ENCODE measurements at regions not wholly inside any gene's neighbourhood (a gene's known extent, or its start where the extent isn't known, plus 50 kb on each side); places are given as distances from the start of the nearest gene placed in this dataset.
"Not testable (repeated sequence)": the region's sequence is repeated elsewhere in the genome, so short reads cannot be mapped to it uniquely, and the experiment has no call there.

- DNase-seq (ENCODE audit: low spot score) = no peak
- Mint-ChIP-seq H3K4me1 (ENCODE audit: low read depth) (peaks cover 3% of the 10 kb centered on the region), H3K27ac (no peak overlapping the region), H3K27me3 (ENCODE audit: low read depth) (no peaks in the 10 kb centered on the region), H3K9me3 (no peaks in the 10 kb centered on the region), H3K4me3 (ENCODE audit: low read depth) (no peak overlapping the region), H3K36me3 (ENCODE audit: low read depth) (no peaks in the 10 kb centered on the region)
- intact Hi-C loops (cut with micrococcal nuclease) = no loop called here
These were observed 228.9 kb upstream of the SPOPL start for GRCh38 chr2:138272524-138273195.

- H3K27me3 Mint-ChIP-seq (ENCODE audit: low read depth); DNase-seq (ENCODE audit: low spot score); H3K9me3 Mint-ChIP-seq; H3K4me1 Mint-ChIP-seq (ENCODE audit: low read depth); intact Hi-C loops (cut with micrococcal nuclease); H3K36me3 Mint-ChIP-seq (ENCODE audit: low read depth); H3K27ac Mint-ChIP-seq; H3K4me3 Mint-ChIP-seq (ENCODE audit: low read depth): not testable (repeated sequence)
These were observed 228.3 kb upstream of the SPOPL start for GRCh38 chr2:138273280-138273679.

GRCh38 chr2:138274421-138275291 lies 226.9 kb upstream of the SPOPL start:
- Mint-ChIP-seq H3K27me3 (ENCODE audit: low read depth) (no peaks in the 10 kb centered on the region), H3K36me3 (ENCODE audit: low read depth) (no peaks in the 10 kb centered on the region), H3K4me3 (ENCODE audit: low read depth) (no peak overlapping the region), H3K4me1 (ENCODE audit: low read depth) (no peaks in the 10 kb centered on the region), H3K9me3 (no peaks in the 10 kb centered on the region), H3K27ac (no peak overlapping the region)
- intact Hi-C loops (cut with micrococcal nuclease) = no loop called here
- no peak for DNase-seq (ENCODE audit: low spot score)

GRCh38 chr2:138275292-138275690 lies 226.3 kb upstream of the SPOPL start:
- no peaks in the 10 kb centered on the region for H3K9me3 Mint-ChIP-seq
- H3K4me1 Mint-ChIP-seq (ENCODE audit: low read depth) = no peaks in the 10 kb centered on the region
- H3K27ac Mint-ChIP-seq = no peak overlapping the region
- no peak overlapping the region for H3K4me3 Mint-ChIP-seq (ENCODE audit: low read depth)
- H3K27me3 Mint-ChIP-seq (ENCODE audit: low read depth) = no peaks in the 10 kb centered on the region
- intact Hi-C loops (cut with micrococcal nuclease) = no loop called here
- no peak for DNase-seq (ENCODE audit: low spot score)
- H3K36me3 Mint-ChIP-seq (ENCODE audit: low read depth) = no peaks in the 10 kb centered on the region

- H3K36me3 Mint-ChIP-seq (ENCODE audit: low read depth) = no peaks in the 10 kb centered on the region
- no peaks in the 10 kb centered on the region for H3K9me3 Mint-ChIP-seq
- no peak overlapping the region for H3K4me3 Mint-ChIP-seq (ENCODE audit: low read depth)
- DNase-seq (ENCODE audit: low spot score) = no peak
- no peak overlapping the region for H3K27ac Mint-ChIP-seq
- no peaks in the 10 kb centered on the region for H3K4me1 Mint-ChIP-seq (ENCODE audit: low read depth)
- intact Hi-C loops (cut with micrococcal nuclease) = no loop called here
- H3K27me3 Mint-ChIP-seq (ENCODE audit: low read depth) = no peaks in the 10 kb centered on the region
These were observed 225.7 kb upstream of the SPOPL start for GRCh38 chr2:138275881-138276280.

- Mint-ChIP-seq H3K27ac (no peak overlapping the region), H3K4me1 (ENCODE audit: low read depth) (no peaks in the 10 kb centered on the region), H3K27me3 (ENCODE audit: low read depth) (no peaks in the 10 kb centered on the region), H3K9me3 (no peaks in the 10 kb centered on the region), H3K4me3 (ENCODE audit: low read depth) (no peak overlapping the region), H3K36me3 (ENCODE audit: low read depth) (no peaks in the 10 kb centered on the region)
- no peak for DNase-seq (ENCODE audit: low spot score)
- intact Hi-C loops (cut with micrococcal nuclease) = no loop called here
These were observed 225.2 kb upstream of the SPOPL start for GRCh38 chr2:138276339-138276738.

- intact Hi-C loops (cut with micrococcal nuclease) = no loop called here
These were observed 224.5 kb upstream of the SPOPL start for GRCh38 chr2:138277062-138277461.

GRCh38 chr2:138279871-138280270 lies 221.7 kb upstream of the SPOPL start:
- no peaks in the 10 kb centered on the region for H3K9me3 Mint-ChIP-seq
- H3K27me3 Mint-ChIP-seq (ENCODE audit: low read depth) = no peaks in the 10 kb centered on the region
- intact Hi-C loops (cut with micrococcal nuclease) = no loop called here
- H3K4me1 Mint-ChIP-seq (ENCODE audit: low read depth) = no peaks in the 10 kb centered on the region
- no peak overlapping the region for H3K4me3 Mint-ChIP-seq (ENCODE audit: low read depth)
- no peak for DNase-seq (ENCODE audit: low spot score)
- no peak overlapping the region for H3K27ac Mint-ChIP-seq
- no peaks in the 10 kb centered on the region for H3K36me3 Mint-ChIP-seq (ENCODE audit: low read depth)

More at GRCh38 chr2:138277062-138277461, 224.5 kb upstream of the SPOPL start:
- DNase-seq (ENCODE audit: low spot score) = no peak
- H3K27me3 Mint-ChIP-seq (ENCODE audit: low read depth) = no peaks in the 10 kb centered on the region
- H3K9me3 Mint-ChIP-seq = no peaks in the 10 kb centered on the region
- no peaks in the 10 kb centered on the region for H3K4me1 Mint-ChIP-seq (ENCODE audit: low read depth)
- H3K27ac Mint-ChIP-seq = no peak overlapping the region
- H3K4me3 Mint-ChIP-seq (ENCODE audit: low read depth) = no peak overlapping the region
- no peaks in the 10 kb centered on the region for H3K36me3 Mint-ChIP-seq (ENCODE audit: low read depth)

GRCh38 chr2:138280999-138281695 lies 220.4 kb upstream of the SPOPL start:
- intact Hi-C loops (cut with micrococcal nuclease) = no loop called here

GRCh38 chr2:138282014-138282672 lies 219.4 kb upstream of the SPOPL start:
- no peak overlapping the region for H3K4me3 Mint-ChIP-seq (ENCODE audit: low read depth)
- intact Hi-C loops (cut with micrococcal nuclease) = no loop called here
- DNase-seq (ENCODE audit: low spot score) = no peak
- H3K36me3 Mint-ChIP-seq (ENCODE audit: low read depth) = no peaks in the 10 kb centered on the region
- H3K27me3 Mint-ChIP-seq (ENCODE audit: low read depth) = no peaks in the 10 kb centered on the region
- H3K27ac Mint-ChIP-seq = no peak overlapping the region
- no peaks in the 10 kb centered on the region for H3K4me1 Mint-ChIP-seq (ENCODE audit: low read depth)
- peaks cover 3% of the 10 kb centered on the region for H3K9me3 Mint-ChIP-seq

More at GRCh38 chr2:138280999-138281695, 220.4 kb upstream of the SPOPL start:
- no peak for DNase-seq (ENCODE audit: low spot score)
- no peaks in the 10 kb centered on the region for H3K4me1 Mint-ChIP-seq (ENCODE audit: low read depth)
- H3K4me3 Mint-ChIP-seq (ENCODE audit: low read depth) = no peak overlapping the region
- no peaks in the 10 kb centered on the region for H3K36me3 Mint-ChIP-seq (ENCODE audit: low read depth)
- H3K27me3 Mint-ChIP-seq (ENCODE audit: low read depth) = no peaks in the 10 kb centered on the region
- no peak overlapping the region for H3K27ac Mint-ChIP-seq
- no peaks in the 10 kb centered on the region for H3K9me3 Mint-ChIP-seq

- intact Hi-C loops (cut with micrococcal nuclease) = no loop called here
- DNase-seq (ENCODE audit: low spot score) = no peak
- Mint-ChIP-seq H3K4me3 (ENCODE audit: low read depth) (no peak overlapping the region), H3K9me3 (peaks cover 9% of the 10 kb centered on the region), H3K27ac (no peak overlapping the region), H3K36me3 (ENCODE audit: low read depth) (no peaks in the 10 kb centered on the region), H3K27me3 (ENCODE audit: low read depth) (no peaks in the 10 kb centered on the region), H3K4me1 (ENCODE audit: low read depth) (no peaks in the 10 kb centered on the region)
These were observed 209.8 kb upstream of the SPOPL start for GRCh38 chr2:138291805-138292204.

- Mint-ChIP-seq H3K9me3 (peaks cover 4% of the 10 kb centered on the region), H3K27ac (no peak overlapping the region), H3K36me3 (ENCODE audit: low read depth) (no peaks in the 10 kb centered on the region), H3K27me3 (ENCODE audit: low read depth) (no peaks in the 10 kb centered on the region), H3K4me1 (ENCODE audit: low read depth) (no peaks in the 10 kb centered on the region), H3K4me3 (ENCODE audit: low read depth) (no peak overlapping the region)
- intact Hi-C loops (cut with micrococcal nuclease) = no loop called here
- no peak for DNase-seq (ENCODE audit: low spot score)
These were observed 208.5 kb upstream of the SPOPL start for GRCh38 chr2:138293045-138293444.
